ENCODE measurements at regions not wholly inside any gene's neighbourhood (a gene's known extent, or its start where the extent isn't known, plus 50 kb on each side); places are given as distances from the start of the nearest gene placed in this dataset.

DNA sequence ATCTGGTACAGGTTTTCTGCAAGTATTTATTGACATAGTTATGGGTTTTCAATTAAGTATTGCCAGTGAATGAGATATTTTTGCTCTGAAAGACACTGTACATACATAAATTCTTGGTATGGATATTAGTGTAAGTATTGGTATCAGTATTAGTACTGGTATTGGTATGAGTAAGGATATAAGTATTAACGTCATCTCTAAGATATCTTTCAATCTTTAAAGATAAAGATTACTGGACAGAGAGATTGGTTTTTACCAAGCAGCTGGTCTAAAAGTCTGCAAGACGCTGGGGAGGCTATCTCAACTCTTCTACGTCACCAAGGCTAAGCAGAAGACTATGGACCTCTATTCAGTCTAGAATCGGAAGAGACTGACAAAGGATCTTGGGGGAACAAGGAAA lies 234.5 kb downstream of the NXPE2 start:
- Mint-ChIP-seq H3K27me3 (peaks cover 3 to 10% of the 10 kb centered on the region in 2 donors), H3K27ac (no peak overlapping the region), H3K4me1 (ENCODE audit: low read depth in 2 of 2) (no peaks in the 10 kb centered on the region), H3K4me3 (no peak overlapping the region), H3K9me3 (peaks cover 4% of the 10 kb centered on the region), H3K36me3 (no peaks in the 10 kb centered on the region)
- ATAC-seq (no peak), DNase-seq (ENCODE audit: low spot score) (no peak)

DNA sequence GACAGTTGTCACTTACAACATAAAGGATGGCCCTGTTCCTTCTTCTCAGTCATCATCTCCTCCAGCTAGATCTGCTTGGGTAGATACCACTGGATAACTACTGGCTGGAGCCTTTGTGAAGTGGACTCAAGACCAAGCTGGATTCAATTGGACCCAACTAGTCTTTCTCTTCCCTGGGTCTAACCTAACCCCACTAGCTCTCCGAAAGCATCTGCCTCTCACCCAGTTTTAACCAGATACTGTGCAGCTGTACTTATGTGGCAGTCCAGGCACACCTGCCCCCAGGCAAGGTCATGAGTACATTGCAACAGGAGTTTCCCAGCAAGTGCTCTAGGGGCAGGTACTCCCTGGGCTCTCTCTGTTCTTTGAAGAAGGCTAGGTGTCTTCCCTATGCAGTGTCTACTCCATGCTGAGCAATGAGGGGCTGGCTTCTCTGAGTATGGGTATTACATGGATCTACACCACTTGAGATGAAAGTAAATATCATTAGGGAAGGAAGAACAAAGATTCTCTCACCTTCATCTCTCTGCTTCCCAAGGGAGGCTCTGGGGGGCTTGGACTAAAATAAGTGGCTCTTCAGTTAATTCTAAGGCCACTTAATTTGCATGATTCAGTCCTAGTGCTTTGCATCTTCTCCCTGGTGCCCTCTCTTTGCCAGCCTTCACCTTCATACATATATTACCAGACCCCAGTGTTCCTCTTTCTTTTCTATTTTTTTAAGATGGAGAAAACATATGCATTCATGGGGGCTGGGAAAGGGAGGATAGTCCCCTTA lies 236.1 kb downstream of the NXPE2 start:
- DNase-seq (ENCODE audit: low spot score) (no peak), ATAC-seq (peak; percentile 36 to 61)
- H3K4me1 Mint-ChIP-seq (ENCODE audit: low read depth in 2 of 2), result no peaks in the 10 kb centered on the region
- H3K36me3 Mint-ChIP-seq, result no peaks in the 10 kb centered on the region
- H3K9me3 Mint-ChIP-seq, result peaks cover 4% of the 10 kb centered on the region
- H3K27me3 Mint-ChIP-seq, result no peaks in the 10 kb centered on the region
- no peak overlapping the region for H3K27ac Mint-ChIP-seq
- H3K4me3 Mint-ChIP-seq, result no peak overlapping the region

DNA sequence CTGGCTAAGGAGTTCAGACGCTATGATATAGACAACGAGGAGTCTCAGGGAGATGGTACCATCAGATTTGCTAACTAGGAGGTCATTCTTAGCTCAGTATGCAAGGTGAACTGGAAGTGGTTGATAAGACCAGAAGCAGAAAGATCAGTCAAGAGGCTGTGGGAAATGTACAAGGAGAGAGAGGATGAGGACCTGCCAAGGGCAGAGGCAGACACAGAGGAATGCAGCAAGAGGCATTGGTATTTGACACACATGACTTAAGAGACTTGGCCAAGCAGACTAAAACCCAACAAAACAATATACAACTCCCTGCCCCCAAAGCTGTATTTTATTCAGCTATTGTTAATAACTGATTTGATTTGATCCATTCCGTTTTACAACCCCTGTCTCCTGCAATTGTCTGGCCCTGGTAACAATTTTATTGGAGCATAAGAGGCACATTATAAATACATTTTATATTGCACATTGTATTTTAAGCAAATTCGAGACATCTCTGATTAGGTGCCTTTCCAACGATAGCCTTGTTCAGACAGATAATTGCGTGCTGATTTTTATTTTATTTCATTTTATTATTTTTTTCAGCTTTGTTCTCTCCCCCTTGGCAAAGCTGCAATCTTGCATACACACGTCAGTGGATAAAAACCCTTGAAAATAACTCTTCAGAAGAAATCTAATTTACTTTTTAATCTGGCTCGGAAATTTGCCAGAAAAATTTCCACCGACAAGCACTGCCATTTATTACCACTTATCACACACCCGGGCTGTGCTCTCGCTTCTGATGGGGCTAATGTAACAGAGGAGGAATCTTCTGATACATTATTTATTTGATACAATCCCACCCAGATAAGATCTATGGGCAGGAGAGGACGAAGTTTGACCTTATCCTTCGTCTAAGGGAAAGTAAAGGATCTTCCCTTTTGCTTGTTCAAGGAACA lies 237.8 kb downstream of the NXPE2 start:
- no peaks in the 10 kb centered on the region for H3K36me3 Mint-ChIP-seq
- no peak for ATAC-seq
- peaks cover 4% of the 10 kb centered on the region for H3K9me3 Mint-ChIP-seq
- no peak overlapping the region for H3K27ac Mint-ChIP-seq
- DNase-seq (ENCODE audit: low spot score), result no peak
- peaks cover 3 to 6% of the 10 kb centered on the region in 2 donors for H3K27me3 Mint-ChIP-seq
- H3K4me3 Mint-ChIP-seq, result no peak overlapping the region
- H3K4me1 Mint-ChIP-seq (ENCODE audit: low read depth in 2 of 2), result no peaks in the 10 kb centered on the region

DNA sequence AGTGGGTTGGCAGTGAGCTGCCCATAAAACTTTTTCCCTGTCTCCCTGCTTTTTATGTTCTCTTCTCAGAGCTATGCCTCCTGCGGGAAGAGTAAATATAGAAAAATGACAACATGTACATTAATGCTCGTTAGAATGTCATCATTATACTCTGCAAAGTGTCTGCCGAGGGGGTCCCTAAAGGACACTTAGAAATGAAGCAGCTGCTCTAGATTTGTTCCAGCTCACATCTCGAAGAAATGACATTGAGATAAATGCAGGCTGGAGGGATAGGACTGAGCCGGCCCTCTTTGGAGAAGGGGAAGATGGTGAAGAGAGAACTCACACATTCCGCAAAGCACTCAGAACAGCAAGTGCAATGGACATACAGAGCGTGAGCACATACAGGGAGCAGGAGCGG lies 240.0 kb downstream of the NXPE2 start:
- H3K27ac Mint-ChIP-seq, result no peak overlapping the region
- peaks cover 3 to 6% of the 10 kb centered on the region in 2 donors for H3K27me3 Mint-ChIP-seq
- ATAC-seq (no peak), DNase-seq (ENCODE audit: low spot score) (no peak)
- peaks cover 4% of the 10 kb centered on the region for H3K9me3 Mint-ChIP-seq
- no peak overlapping the region for H3K4me3 Mint-ChIP-seq
- H3K36me3 Mint-ChIP-seq, result no peaks in the 10 kb centered on the region
- H3K4me1 Mint-ChIP-seq (ENCODE audit: low read depth in 2 of 2), result no peaks in the 10 kb centered on the region

DNA sequence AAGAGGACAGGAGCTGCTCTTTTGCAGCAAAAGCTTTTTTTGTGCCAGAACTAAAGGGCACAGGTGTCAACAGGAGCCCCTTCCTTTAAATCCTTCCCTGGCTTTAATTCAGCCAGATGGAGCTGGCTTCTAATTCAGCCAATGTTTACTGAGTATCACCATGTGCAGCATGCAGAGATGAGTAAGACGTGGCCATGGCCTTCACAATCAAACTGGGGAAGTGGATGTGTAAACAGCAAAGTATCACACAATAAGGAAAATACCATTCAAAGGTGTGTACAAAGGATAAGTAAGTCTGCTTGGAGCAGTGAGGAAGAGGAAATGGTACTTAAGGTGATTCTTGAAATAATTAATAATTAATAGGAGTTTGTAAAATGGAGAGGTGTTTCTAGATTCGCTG lies 243.4 kb downstream of the NXPE2 start:
- Mint-ChIP-seq H3K4me1 (ENCODE audit: low read depth in 2 of 2) (no peaks in the 10 kb centered on the region), H3K27ac (no peak overlapping the region), H3K9me3 (peaks cover 3% of the 10 kb centered on the region), H3K4me3 (no peak overlapping the region), H3K36me3 (no peaks in the 10 kb centered on the region), H3K27me3 (peaks cover 3 to 10% of the 10 kb centered on the region in 2 donors)
- ATAC-seq (no peak), DNase-seq (ENCODE audit: low spot score) (no peak)

DNA sequence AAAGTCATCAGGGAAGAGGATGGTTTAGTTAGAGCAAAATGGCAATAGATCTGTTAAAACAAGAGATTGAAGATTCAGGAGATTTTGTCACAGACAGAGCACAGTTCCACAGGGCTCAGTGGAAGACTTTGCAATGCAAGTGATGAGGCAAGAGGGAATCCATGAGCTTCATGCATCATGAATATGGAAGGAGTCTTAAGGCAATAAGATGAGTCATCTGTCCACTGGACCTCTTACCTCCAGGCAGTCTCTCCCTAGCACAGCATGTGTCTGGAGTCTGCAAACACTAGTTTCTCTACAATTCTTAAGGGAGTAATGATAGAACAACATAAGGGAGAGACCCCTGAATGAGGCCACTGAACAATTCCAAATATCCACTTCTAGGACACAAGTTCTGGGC lies 245.7 kb downstream of the NXPE2 start:
- Mint-ChIP-seq H3K4me3 (no peak overlapping the region), H3K9me3 (peaks cover 3% of the 10 kb centered on the region), H3K4me1 (ENCODE audit: low read depth in 2 of 2) (no peaks in the 10 kb centered on the region), H3K27ac (no peak overlapping the region), H3K27me3 (peaks cover 3 to 21% of the 10 kb centered on the region in 2 donors), H3K36me3 (no peaks in the 10 kb centered on the region)
- ATAC-seq (no peak), DNase-seq (ENCODE audit: low spot score) (no peak)

DNA sequence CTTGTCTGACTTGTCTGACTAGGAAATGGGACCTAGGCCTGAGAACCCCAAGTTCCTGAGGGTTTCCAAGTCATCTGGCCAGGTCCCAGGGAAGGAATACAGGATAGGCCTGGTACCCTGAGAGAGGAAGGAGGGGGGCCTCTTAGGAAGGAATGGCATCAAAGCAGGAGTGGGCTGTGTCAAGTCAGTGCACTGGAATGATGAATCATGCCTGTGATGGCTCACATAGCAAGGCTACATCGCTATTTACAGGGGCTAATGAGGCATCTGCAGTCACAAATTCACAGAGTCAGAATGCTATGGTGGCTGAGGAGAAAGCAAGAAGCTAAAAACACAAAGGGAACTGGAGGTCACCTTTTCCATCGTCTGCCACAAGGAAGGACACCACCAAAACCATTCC lies 247.3 kb downstream of the NXPE2 start:
- H3K4me3 Mint-ChIP-seq, result no peak overlapping the region
- no peaks in the 10 kb centered on the region for H3K4me1 Mint-ChIP-seq (ENCODE audit: low read depth in 2 of 2)
- H3K36me3 Mint-ChIP-seq, result no peaks in the 10 kb centered on the region
- H3K27me3 Mint-ChIP-seq, result peaks cover under 1 to 17% of the 10 kb centered on the region in 2 donors
- DNase-seq (ENCODE audit: low spot score) (no peak), ATAC-seq (no peak)
- peaks cover 3% of the 10 kb centered on the region for H3K9me3 Mint-ChIP-seq
- H3K27ac Mint-ChIP-seq, result no peak overlapping the region

DNA sequence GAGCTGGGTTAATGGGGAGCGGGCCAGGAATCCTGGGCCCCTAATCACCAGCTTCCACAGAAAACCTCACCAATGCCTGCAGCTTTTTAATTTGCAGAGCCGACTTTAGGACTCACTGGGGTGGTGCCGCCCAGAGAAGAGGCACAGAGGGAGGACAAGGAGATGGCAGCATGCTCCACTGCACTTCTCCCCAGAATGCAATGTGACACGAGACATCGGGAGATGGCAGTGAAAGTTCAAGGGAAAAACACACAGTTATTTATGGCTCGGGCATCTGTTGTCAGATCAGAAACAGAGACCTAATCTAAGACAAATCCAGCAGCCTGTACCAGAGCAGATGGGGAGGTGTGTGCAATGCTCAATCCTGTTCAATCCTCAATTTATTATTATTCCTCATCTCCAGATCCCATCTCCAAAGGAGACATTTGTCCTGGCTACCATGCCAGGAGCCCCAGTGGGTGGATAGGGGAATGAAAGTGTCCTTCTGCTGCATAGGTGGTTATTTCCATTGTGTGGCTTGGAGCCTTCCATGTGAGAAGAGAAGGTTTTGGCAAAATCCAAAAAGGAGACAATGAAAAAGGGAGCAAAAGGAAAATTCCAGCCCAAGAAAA lies 250.0 kb downstream of the NXPE2 start:
- H3K27ac Mint-ChIP-seq, result no peak overlapping the region
- H3K36me3 Mint-ChIP-seq, result no peaks in the 10 kb centered on the region

DNA sequence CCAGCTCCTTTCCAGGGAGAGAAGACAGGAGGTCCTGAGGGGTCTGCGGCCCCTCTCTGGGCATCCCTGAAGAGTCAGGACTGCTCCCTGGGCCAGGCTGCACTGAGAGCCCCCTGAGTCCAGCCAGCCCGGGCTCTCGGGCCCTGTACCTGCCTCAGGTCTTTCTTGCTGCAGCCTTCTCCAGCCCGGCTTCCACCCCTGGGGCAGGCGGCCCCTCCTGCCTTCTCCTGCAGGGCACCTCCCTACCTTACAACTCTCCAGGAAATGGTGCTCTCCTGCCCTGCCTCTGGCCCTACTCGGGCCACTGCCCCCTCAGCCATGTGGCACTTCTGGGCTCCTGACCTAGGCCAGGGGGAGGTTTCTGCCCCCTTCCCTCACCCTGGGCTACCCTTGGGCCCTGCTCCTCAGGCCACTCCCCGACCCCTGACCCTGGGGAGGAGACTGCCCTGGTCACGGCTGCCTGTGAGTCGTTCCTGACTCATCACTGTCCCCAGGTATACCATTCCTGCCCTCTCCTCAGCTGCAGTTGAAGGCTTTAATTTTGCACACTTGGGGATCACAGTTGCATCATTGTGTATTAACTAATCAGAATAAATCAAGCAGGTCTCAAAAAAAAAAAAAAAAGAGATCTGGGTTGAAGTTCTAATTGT lies 251.1 kb downstream of the NXPE2 start:
- H3K4me3 Mint-ChIP-seq, result no peak overlapping the region
- H3K36me3 Mint-ChIP-seq, result no peaks in the 10 kb centered on the region
- no peak overlapping the region for H3K27ac Mint-ChIP-seq
- no peaks in the 10 kb centered on the region for H3K4me1 Mint-ChIP-seq (ENCODE audit: low read depth in 2 of 2)
- H3K27me3 Mint-ChIP-seq, result peaks cover 0 to 33% of the 10 kb centered on the region in 2 donors
- no peak for DNase-seq (ENCODE audit: low spot score)
- ATAC-seq, result peak in 1 of 2 donors; percentile 36
- peaks cover 10% of the 10 kb centered on the region for H3K9me3 Mint-ChIP-seq

More for the DNA sequence above, 250.0 kb downstream of the NXPE2 start:
- no peak for DNase-seq (ENCODE audit: low spot score)
- peaks cover 0 to 24% of the 10 kb centered on the region in 2 donors for H3K27me3 Mint-ChIP-seq
- no peak overlapping the region for H3K4me3 Mint-ChIP-seq
- ATAC-seq, result no peak
- H3K9me3 Mint-ChIP-seq, result peaks cover 6% of the 10 kb centered on the region
- no peaks in the 10 kb centered on the region for H3K4me1 Mint-ChIP-seq (ENCODE audit: low read depth in 2 of 2)

DNA sequence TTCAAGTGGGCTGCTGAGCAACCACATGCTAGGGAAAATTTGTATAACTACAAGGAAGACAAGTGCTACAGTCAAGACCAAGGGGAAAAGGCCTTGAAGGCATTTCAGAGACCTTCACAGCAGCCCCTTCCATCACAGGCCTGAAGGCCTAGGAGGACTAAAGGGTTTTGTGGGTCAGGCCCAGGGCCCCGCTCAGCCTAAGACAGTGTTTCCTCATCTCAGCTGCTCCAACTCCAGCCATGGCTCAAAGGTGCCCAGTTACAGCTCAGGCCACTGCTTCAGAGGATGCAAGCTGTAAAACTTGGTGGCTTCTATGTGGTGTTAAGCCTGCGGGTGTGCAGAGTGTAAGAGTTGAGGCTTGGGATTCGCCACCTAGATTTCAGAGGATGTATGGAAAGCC lies 260.5 kb downstream of the NXPE2 start:
- H3K9me3 Mint-ChIP-seq, result peaks cover 3% of the 10 kb centered on the region
- H3K4me3 Mint-ChIP-seq, result no peak overlapping the region
- H3K27ac Mint-ChIP-seq, result no peak overlapping the region
- H3K27me3 Mint-ChIP-seq, result peaks cover 0 to 20% of the 10 kb centered on the region in 2 donors
- H3K36me3 Mint-ChIP-seq, result peaks cover 6% of the 10 kb centered on the region
- DNase-seq (ENCODE audit: low spot score) (no peak), ATAC-seq (no peak)
- H3K4me1 Mint-ChIP-seq (ENCODE audit: low read depth in 2 of 2), result no peaks in the 10 kb centered on the region

DNA sequence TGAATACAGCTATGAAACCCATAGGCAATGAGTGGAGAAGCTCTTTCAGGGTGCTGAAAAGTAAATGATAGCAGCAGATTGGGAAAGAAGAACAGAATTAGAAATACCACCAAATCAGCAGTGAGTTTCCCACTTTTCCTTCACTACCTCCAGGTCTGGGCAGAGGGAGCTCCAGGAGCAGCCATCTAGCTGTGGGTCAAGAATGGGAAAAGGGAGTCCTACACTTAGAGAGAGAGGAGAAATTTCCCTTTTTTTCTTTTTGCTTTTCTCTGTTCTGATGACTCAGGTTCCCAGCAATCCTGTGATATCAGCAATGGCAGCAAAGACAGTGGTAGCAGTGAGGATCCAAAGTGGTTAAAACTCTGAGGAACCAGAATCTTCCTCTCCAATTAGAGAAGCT lies 263.9 kb downstream of the NXPE2 start:
- Mint-ChIP-seq H3K36me3 (peaks cover 6% of the 10 kb centered on the region), H3K27ac (no peak overlapping the region), H3K4me3 (no peak overlapping the region), H3K27me3 (peaks cover 0 to 38% of the 10 kb centered on the region in 2 donors), H3K9me3 (no peaks in the 10 kb centered on the region), H3K4me1 (ENCODE audit: low read depth in 2 of 2) (no peaks in the 10 kb centered on the region)
- DNase-seq (ENCODE audit: low spot score) (no peak), ATAC-seq (no peak)

DNA sequence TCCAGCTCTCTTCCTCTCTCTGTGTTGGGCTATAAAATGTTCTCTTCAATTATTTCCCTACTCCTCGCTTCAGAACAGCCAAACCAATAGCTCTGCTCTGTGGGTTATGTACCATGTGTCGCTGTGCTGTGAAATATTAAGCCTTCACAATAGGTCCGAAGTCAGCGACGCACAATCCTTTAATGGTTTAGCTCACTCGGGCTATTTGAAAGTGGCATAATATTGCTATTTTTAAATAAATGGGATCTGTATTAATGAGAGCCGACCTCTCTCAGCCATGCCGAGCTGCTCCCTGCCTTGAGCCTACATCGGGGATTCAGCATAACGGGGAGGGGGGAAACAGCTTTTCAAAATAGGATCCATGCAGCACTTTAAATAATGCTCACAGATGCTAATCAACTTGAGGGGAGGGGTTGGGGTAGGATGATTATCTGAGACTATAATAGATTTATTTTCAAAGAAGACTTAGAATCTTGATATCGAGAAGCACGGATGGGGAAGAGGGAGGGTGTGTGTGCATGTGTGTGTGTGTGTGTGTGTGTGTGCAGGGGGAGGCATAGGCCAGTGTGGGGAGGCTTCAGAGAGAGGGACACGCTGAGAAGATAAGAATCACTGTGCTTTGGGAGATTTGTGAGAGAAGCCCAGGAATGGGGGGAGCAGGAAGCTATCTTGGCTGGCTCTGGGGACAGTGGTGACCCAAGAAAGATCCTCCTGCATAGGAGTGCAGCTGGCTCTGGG lies 271.5 kb downstream of the NXPE2 start:
- Mint-ChIP-seq H3K9me3 (peaks cover 3% of the 10 kb centered on the region), H3K27ac (no peak overlapping the region), H3K4me3 (no peak overlapping the region), H3K36me3 (no peaks in the 10 kb centered on the region), H3K4me1 (ENCODE audit: low read depth in 2 of 2) (no peaks in the 10 kb centered on the region), H3K27me3 (peaks cover 0 to 28% of the 10 kb centered on the region in 2 donors)
- ATAC-seq (no peak), DNase-seq (ENCODE audit: low spot score) (no peak)

DNA sequence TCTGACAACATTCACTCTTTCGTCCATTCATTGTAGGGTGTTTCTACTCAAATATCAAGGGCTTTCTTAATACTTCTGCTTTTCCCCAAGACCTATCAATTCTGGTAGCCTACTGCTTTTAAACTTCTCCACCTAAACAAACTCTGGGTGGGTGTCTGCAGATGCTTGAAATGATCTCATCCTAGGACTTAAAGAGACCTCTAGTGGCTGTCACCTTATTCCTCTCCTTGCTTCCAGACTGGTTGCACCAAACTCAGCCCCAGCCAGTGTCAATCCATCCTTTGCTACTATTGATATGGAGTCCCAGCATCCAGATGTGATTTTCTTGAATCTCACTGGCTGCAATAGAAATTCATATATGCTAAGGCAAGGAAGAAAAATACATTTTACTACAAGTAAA lies 274.7 kb downstream of the NXPE2 start:
- Mint-ChIP-seq H3K4me3 (no peak overlapping the region), H3K27me3 (peaks cover 0 to 27% of the 10 kb centered on the region in 2 donors), H3K9me3 (peaks cover 5% of the 10 kb centered on the region), H3K36me3 (no peaks in the 10 kb centered on the region), H3K27ac (no peak overlapping the region), H3K4me1 (ENCODE audit: low read depth in 2 of 2) (no peaks in the 10 kb centered on the region)
- DNase-seq (ENCODE audit: low spot score) (no peak), ATAC-seq (no peak)
